Neural progenitor cell (in vitro differentiated cells): ENCODE measurements at regions not wholly inside any gene's neighbourhood (a gene's known extent, or its start where the extent isn't known, plus 50 kb on each side); places are given as distances from the start of the nearest gene placed in this dataset.

Experiments
- DNase-seq: peaks from one replicate; pipeline ENCODE4 v3.0.0-alpha.2; 2016; ENCODE audit warnings: low spot score
- H2AFZ ChIP-seq: fragments of 200-600 bp; sonication (generic); replicated peaks from 2 replicates; pipeline ENCODE4 v1.6.1; 2016; ENCODE audit warnings: antibody characterized with exemption
- H3F3A ChIP-seq: fragments of 200-600 bp; sonication (generic); 2 replicates; pipeline ENCODE4 v1.6.1; 2016; ENCODE audit warnings: antibody characterized with exemption, low read depth
- H3K27ac ChIP-seq: fragments of 200-600 bp; sonication (generic); 2 replicates; pipeline ENCODE4 v1.5.1; 2016; ENCODE audit warnings: mild to moderate bottlenecking
- H3K27me3 ChIP-seq: fragments of 200-600 bp; sonication (generic); 2 replicates; pipeline ENCODE4 v1.6.1; 2016; ENCODE audit warnings: mild to moderate bottlenecking, moderate library complexity
- H3K36me3 ChIP-seq: fragments of 200-600 bp; sonication (generic); 2 replicates; pipeline ENCODE4 v1.5.1; 2016
- H3K4me1 ChIP-seq: fragments of 200-600 bp; sonication (generic); 2 replicates; pipeline ENCODE4 v1.6.1; 2016; ENCODE audit warnings: mixed run types
- H3K4me2 ChIP-seq: fragments of 200-600 bp; sonication (generic); 2 replicates; pipeline ENCODE4 v1.6.1; 2016
- H3K4me3 ChIP-seq: fragments of 200-600 bp; sonication (generic); 2 replicates; pipeline ENCODE4 v1.5.1; 2016
- H3K79me2 ChIP-seq: fragments of 200-600 bp; sonication (generic); 2 replicates; pipeline ENCODE4 v1.6.1; 2016; ENCODE audit warnings: low read depth
- H3K9ac ChIP-seq: fragments of 200-600 bp; sonication (generic); 2 replicates; pipeline ENCODE4 v1.6.1; 2016
- H3K9me3 ChIP-seq: fragments of 200-600 bp; sonication (generic); 2 replicates; pipeline ENCODE4 v1.5.1; 2016; ENCODE audit warnings: low read depth
- H4K20me1 ChIP-seq: fragments of 200-600 bp; sonication (generic); 2 replicates; pipeline ENCODE4 v1.6.1; 2016; ENCODE audit warnings: low read depth
- H3K27ac Mint-ChIP-seq: 3 replicates; pipeline ENCODE4 v1.8.0; 2021; ENCODE audit warnings: mixed read lengths
- H3K27me3 Mint-ChIP-seq: 2 replicates; pipeline ENCODE4 v1.8.0; 2022; ENCODE audit warnings: low read depth, mild to moderate bottlenecking, inconsistent platforms, moderate library complexity, mixed read lengths; ENCODE audit not compliant: insufficient read depth
- H3K36me3 Mint-ChIP-seq: 3 replicates; pipeline ENCODE4 v1.8.0; 2021; ENCODE audit warnings: mixed read lengths
- H3K4me1 Mint-ChIP-seq: 3 replicates; pipeline ENCODE4 v1.8.0; 2021; ENCODE audit warnings: mixed read lengths
- H3K4me3 Mint-ChIP-seq: 3 replicates; pipeline ENCODE4 v1.8.0; 2021; ENCODE audit warnings: mild to moderate bottlenecking, moderate library complexity, mixed read lengths
- H3K9me3 Mint-ChIP-seq: 3 replicates; pipeline ENCODE4 v1.8.0; 2020; ENCODE audit warnings: mixed read lengths
- EZH2 ChIP-seq: fragments of 200-600 bp; sonication (generic); IDR thresholded peaks from 2 replicates; pipeline ENCODE4 v1.6.1; 2017; ENCODE audit warnings: antibody characterized with exemption, mild to moderate bottlenecking, moderate library complexity
- EZH2phosphoT487 ChIP-seq: fragments of 200-600 bp; sonication (generic); IDR thresholded peaks from 2 replicates; pipeline ENCODE4 v1.6.1; 2017; ENCODE audit warnings: antibody characterized with exemption
- TF ChIP-seq, protein P1 (sequence below): fragments of 200-600 bp; sonication (generic); IDR thresholded peaks from 2 replicates; pipeline ENCODE4 v1.5.1; 2017; ENCODE audit warnings: antibody characterized with exemption, mild to moderate bottlenecking

DNA sequence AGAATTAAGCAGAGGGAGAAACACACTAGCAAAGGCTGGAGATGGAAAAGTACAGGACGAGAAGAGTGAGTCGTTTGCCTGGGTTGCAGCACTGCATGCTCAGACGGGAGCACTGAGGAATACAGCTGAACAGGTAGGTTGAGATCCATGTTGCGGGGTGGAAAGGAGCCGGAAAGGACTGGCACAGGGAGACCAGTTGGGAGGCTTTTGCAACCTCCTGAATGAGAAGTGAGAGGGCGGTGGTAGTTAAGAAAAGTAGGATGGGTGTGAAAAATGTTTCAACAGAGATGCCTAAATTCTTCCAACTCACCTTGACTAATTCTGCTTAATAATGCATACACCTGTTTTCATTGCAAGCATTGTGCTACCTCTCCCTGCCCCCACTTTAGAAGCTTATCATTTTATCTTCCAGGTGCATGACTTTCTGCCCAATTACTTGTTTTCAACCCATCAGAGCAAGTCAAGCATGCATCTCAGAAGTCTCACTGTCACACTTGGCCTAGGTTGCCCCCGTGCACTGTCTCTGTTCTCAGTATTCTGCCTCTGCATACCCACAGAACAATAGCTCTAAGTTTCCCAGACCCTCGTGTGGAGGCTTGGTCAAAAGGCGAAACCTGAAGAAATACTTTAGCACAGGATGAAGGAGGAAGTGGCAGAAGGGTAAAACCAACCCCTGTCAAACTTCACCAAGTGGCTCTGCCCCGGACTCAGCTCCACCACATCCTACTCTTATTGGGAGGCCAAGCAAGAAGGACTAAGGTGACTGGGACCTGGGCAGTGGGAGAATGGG, 199.3 kb upstream of the BCL6 start:
- peaks cover 6% of the 10 kb centered on the region for H3K4me1 ChIP-seq
- no peak overlapping the region for H3K27ac Mint-ChIP-seq
- H3K36me3 ChIP-seq: no peaks in the 10 kb centered on the region
- TF ChIP-seq EZH2phosphoT487 (no peak), EZH2 (no peak)
- TF ChIP-seq, protein P1, sequence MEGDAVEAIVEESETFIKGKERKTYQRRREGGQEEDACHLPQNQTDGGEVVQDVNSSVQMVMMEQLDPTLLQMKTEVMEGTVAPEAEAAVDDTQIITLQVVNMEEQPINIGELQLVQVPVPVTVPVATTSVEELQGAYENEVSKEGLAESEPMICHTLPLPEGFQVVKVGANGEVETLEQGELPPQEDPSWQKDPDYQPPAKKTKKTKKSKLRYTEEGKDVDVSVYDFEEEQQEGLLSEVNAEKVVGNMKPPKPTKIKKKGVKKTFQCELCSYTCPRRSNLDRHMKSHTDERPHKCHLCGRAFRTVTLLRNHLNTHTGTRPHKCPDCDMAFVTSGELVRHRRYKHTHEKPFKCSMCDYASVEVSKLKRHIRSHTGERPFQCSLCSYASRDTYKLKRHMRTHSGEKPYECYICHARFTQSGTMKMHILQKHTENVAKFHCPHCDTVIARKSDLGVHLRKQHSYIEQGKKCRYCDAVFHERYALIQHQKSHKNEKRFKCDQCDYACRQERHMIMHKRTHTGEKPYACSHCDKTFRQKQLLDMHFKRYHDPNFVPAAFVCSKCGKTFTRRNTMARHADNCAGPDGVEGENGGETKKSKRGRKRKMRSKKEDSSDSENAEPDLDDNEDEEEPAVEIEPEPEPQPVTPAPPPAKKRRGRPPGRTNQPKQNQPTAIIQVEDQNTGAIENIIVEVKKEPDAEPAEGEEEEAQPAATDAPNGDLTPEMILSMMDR: no peak
- H4K20me1 ChIP-seq: no peaks in the 10 kb centered on the region
- DNase-seq: no peak
- no peaks in the 10 kb centered on the region for H3K79me2 ChIP-seq
- H3K27me3 ChIP-seq: no peaks in the 10 kb centered on the region
- H3K27me3 Mint-ChIP-seq: peaks cover 3% of the 10 kb centered on the region
- H3K4me2 ChIP-seq: no peak overlapping the region
- no peaks in the 10 kb centered on the region for H3K36me3 Mint-ChIP-seq
- H3F3A ChIP-seq: no peaks in the 10 kb centered on the region
- H3K4me1 Mint-ChIP-seq: no peaks in the 10 kb centered on the region
- no peaks in the 10 kb centered on the region for H3K9me3 Mint-ChIP-seq
- no peak overlapping the region for H3K27ac ChIP-seq
- H3K9me3 ChIP-seq: no peaks in the 10 kb centered on the region
- H3K4me3 Mint-ChIP-seq: no peak overlapping the region
- H2AFZ ChIP-seq: no peak overlapping the region
- H3K4me3 ChIP-seq: no peak overlapping the region
- no peak overlapping the region for H3K9ac ChIP-seq

DNA sequence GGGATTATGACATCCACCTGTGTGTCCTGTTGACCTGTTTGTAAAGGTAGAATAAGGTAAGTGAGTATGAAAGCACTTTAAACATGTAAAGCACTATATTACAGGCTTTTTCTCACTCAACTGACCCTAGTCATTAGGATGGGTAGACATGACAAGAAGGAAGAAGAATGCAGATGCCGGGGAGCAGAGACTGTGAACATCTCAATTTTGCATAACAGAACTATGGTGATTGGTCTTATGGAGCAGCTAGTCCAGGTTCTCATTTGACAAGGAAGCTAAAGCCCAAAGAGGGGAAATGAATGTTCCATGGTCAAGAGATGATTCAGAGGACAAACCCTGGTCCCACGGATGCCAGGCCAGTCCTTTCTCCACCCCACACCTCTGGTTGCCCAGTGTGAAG, 200.1 kb upstream of the BCL6 start:
- peaks cover 6% of the 10 kb centered on the region for H3K4me1 ChIP-seq

DNA sequence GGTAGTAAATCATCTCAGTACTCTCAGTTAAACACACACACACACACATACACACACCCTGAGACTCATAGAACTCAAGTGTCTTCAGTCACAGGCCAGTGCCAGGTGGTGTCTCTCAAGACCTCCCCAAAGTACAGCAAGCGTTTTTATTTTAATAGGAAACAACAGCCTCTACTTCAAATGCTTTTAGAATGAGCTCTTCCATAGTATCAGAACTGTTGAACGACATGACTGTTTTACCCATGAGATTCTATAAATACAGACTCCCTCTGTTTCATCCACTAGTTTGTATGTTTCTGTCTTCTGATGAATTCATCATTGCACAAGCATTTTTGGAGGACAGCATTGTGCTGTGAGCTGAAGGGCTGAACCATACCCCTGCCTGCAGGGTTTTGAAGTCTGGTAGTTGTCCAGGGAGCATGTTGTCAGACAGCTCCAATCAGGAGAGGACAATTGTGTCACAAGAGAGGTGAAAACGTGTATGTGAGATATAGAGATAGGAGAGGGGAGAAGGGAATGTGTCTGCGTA, 201.0 kb upstream of the BCL6 start:
- TF ChIP-seq, protein P1: no peak
- no peak for TF ChIP-seq EZH2
- TF ChIP-seq EZH2phosphoT487: no peak
- peaks cover 3% of the 10 kb centered on the region for H3K27me3 Mint-ChIP-seq
- Histone ChIP-seq H3K9me3 (no peaks in the 10 kb centered on the region), H3K4me3 (no peak overlapping the region), H3K36me3 (no peaks in the 10 kb centered on the region), H3K79me2 (no peaks in the 10 kb centered on the region), H3K9ac (no peak overlapping the region), H3K27ac (no peak overlapping the region), H3K4me2 (no peak overlapping the region), H3K27me3 (no peaks in the 10 kb centered on the region), H3F3A (no peaks in the 10 kb centered on the region), H3K4me1 (peaks cover 6% of the 10 kb centered on the region), H4K20me1 (no peaks in the 10 kb centered on the region), H2AFZ (no peak overlapping the region)
- H3K36me3 Mint-ChIP-seq: no peaks in the 10 kb centered on the region
- DNase-seq: no peak
- no peaks in the 10 kb centered on the region for H3K9me3 Mint-ChIP-seq
- H3K4me3 Mint-ChIP-seq: no peak overlapping the region
- H3K27ac Mint-ChIP-seq: no peak overlapping the region
- H3K4me1 Mint-ChIP-seq: no peaks in the 10 kb centered on the region

More for the DNA sequence above, 200.1 kb upstream of the BCL6 start:
- DNase-seq: no peak
- no peak overlapping the region for H3K4me3 Mint-ChIP-seq
- Histone ChIP-seq H3K9ac (no peak overlapping the region), H3K36me3 (no peaks in the 10 kb centered on the region), H3F3A (no peaks in the 10 kb centered on the region), H2AFZ (no peak overlapping the region), H3K9me3 (no peaks in the 10 kb centered on the region), H3K4me2 (no peak overlapping the region), H3K79me2 (no peaks in the 10 kb centered on the region), H4K20me1 (no peaks in the 10 kb centered on the region), H3K27ac (no peak overlapping the region), H3K27me3 (no peaks in the 10 kb centered on the region), H3K4me3 (no peak overlapping the region)
- no peak overlapping the region for H3K27ac Mint-ChIP-seq
- no peaks in the 10 kb centered on the region for H3K9me3 Mint-ChIP-seq
- H3K4me1 Mint-ChIP-seq: no peaks in the 10 kb centered on the region
- TF ChIP-seq, protein P1: no peak
- TF ChIP-seq EZH2: no peak
- TF ChIP-seq EZH2phosphoT487: no peak
- H3K27me3 Mint-ChIP-seq: peaks cover 3% of the 10 kb centered on the region
- no peaks in the 10 kb centered on the region for H3K36me3 Mint-ChIP-seq
